ENCODE measurements at regions not wholly inside any gene's neighbourhood (a gene's known extent, or its start where the extent isn't known, plus 50 kb on each side); places are given as distances from the start of the nearest gene placed in this dataset.

GRCh38 chr21:39024538-39024937 is 158.7 kb downstream of the PSMG1 start:
- TF ChIP-seq POLR2A (IDR thresholded peaks at IDR 0.05) (no peak), POLR2AphosphoS5 (IDR thresholded peaks at IDR 0.05) (no peak)
- TF ChIP-seq, protein P1, sequence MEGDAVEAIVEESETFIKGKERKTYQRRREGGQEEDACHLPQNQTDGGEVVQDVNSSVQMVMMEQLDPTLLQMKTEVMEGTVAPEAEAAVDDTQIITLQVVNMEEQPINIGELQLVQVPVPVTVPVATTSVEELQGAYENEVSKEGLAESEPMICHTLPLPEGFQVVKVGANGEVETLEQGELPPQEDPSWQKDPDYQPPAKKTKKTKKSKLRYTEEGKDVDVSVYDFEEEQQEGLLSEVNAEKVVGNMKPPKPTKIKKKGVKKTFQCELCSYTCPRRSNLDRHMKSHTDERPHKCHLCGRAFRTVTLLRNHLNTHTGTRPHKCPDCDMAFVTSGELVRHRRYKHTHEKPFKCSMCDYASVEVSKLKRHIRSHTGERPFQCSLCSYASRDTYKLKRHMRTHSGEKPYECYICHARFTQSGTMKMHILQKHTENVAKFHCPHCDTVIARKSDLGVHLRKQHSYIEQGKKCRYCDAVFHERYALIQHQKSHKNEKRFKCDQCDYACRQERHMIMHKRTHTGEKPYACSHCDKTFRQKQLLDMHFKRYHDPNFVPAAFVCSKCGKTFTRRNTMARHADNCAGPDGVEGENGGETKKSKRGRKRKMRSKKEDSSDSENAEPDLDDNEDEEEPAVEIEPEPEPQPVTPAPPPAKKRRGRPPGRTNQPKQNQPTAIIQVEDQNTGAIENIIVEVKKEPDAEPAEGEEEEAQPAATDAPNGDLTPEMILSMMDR (IDR thresholded peaks at IDR 0.05) = no peak

All from sigmoid colon (tissue), 4 donors.